ENCODE measurements at regions not wholly inside any gene's neighbourhood (a gene's known extent, or its start where the extent isn't known, plus 50 kb on each side); places are given as distances from the start of the nearest gene placed in this dataset.

- CTCF ChIA-PET (ENCODE audit: partially characterized antibody) = interaction anchor here (1.1 kb wide), 1 partner anchor 29 kb away, joined by 4 read pairs; no protein-coding TSS in a partner anchor
- H3K27ac ChIP-seq (ENCODE audit: low read depth, low read length) = no peak overlapping the region
- no peaks in the 10 kb centered on the region for H3K79me2 ChIP-seq (ENCODE audit: control insufficient read depth in 1 of 2, insufficient read depth in 2 of 2, low read length in 2 of 2)
- no peak overlapping the region for H2BK15ac ChIP-seq (ENCODE audit: low read length)
- no peak overlapping the region for H2BK120ac ChIP-seq (replicated peaks; ENCODE audit: low read depth, low read length)
- DNase-seq (ENCODE audit: low read depth in 1 of 2, low spot score in 2 of 2) (no peak), FAIRE-seq (no peak)
- no peaks in the 10 kb centered on the region for H3K27me3 ChIP-seq (replicated peaks in 1 of 4; ENCODE audit: control insufficient read depth in 3 of 4, extremely low read depth in 1 of 4, insufficient read depth in 3 of 4, low read length in 3 of 4)
- no peak overlapping the region for H2BK5ac ChIP-seq (ENCODE audit: low read depth, low read length)
- H3K18ac ChIP-seq (ENCODE audit: extremely low read depth, low read length) = no peak overlapping the region
- H4K91ac ChIP-seq (replicated peaks; ENCODE audit: insufficient read length, low read length) = no peak overlapping the region
- H3K9me3 ChIP-seq (ENCODE audit: insufficient read depth in 2 of 2, low read depth in 1 of 2, low read length in 1 of 2) = no peaks in the 10 kb centered on the region
- no peak overlapping the region for H2BK20ac ChIP-seq (ENCODE audit: low read length)
- POLR2A ChIA-PET (ENCODE audit: partially characterized antibody) = no interaction called here
- no peak overlapping the region for H2AK5ac ChIP-seq (ENCODE audit: low read depth, low read length)
- no peak overlapping the region for H3K23ac ChIP-seq (ENCODE audit: insufficient read length)
- no peaks in the 10 kb centered on the region for H4K20me1 ChIP-seq (replicated peaks in 1 of 2; ENCODE audit: control insufficient read depth in 1 of 2, insufficient read depth in 2 of 2, low read length in 2 of 2)
- 86% methylated on average over 2 of the region's 2 CpGs; no CpG with 5 or more reads in 1 of the 2 experiments for whole genome bisulfite sequencing, 2 experiments (ENCODE audit: extremely low coverage in 1 of 2, insufficient coverage in 1 of 2, insufficient read length in 1 of 2, insufficient replicate concordance in 2 of 2, low coverage in 1 of 2, low lambda C conversion rate in 2 of 2, missing lambda C conversion rate in 1 of 2)
- no peak overlapping the region for H3K4me2 ChIP-seq (ENCODE audit: insufficient read depth in 1 of 2, low read depth in 2 of 2, low read length in 2 of 2)
- TF ChIP-seq SRF (IDR thresholded peaks at IDR 0.05; ENCODE audit: low read depth, low read length) = no peak
- no peak for TF ChIP-seq POU5F1 (IDR thresholded peaks at IDR 0.05; ENCODE audit: low read depth, low read length)
- TF ChIP-seq TBP (IDR thresholded peaks at IDR 0.05; ENCODE audit: low read depth, low read length) = no peak
- no peak for TF ChIP-seq GTF2F1 (IDR thresholded peaks at IDR 0.05; ENCODE audit: borderline replicate concordance, low read depth, low read length)
- TF ChIP-seq SIX5 (IDR thresholded peaks at IDR 0.05; ENCODE audit: low read depth, low read length) = no peak
- no peak for TF ChIP-seq BACH1 (IDR thresholded peaks at IDR 0.05; ENCODE audit: low read length)
- TF ChIP-seq CTCF (IDR thresholded peaks at IDR 0.05; ENCODE audit: control extremely low read depth in 1 of 3, insufficient read depth in 1 of 3, low read depth in 1 of 3, low read length in 3 of 3) = no peak
- TF ChIP-seq MAFK (IDR thresholded peaks at IDR 0.05; ENCODE audit: low read depth, low read length) = no peak
- TF ChIP-seq RAD21 (IDR thresholded peaks at IDR 0.05 in 1 of 2, conservative IDR thresholded peaks at IDR 0.05 in 1 of 2; ENCODE audit: low read depth in 2 of 2, low read length in 2 of 2) = no peak
- no peak for TF ChIP-seq TEAD4 (IDR thresholded peaks at IDR 0.05; ENCODE audit: low read depth, low read length)
- no peak for TF ChIP-seq SAP30 (IDR thresholded peaks at IDR 0.05; ENCODE audit: insufficient read depth, insufficient replicate concordance, low read length)
- H3K4me1 ChIP-seq (replicated peaks in 1 of 4; ENCODE audit: control insufficient read depth in 3 of 4, insufficient read depth in 4 of 4, low read length in 3 of 4) = no peaks in the 10 kb centered on the region
- H3K14ac ChIP-seq (ENCODE audit: insufficient read length) = no peak overlapping the region
- no peak overlapping the region for H3K56ac ChIP-seq (replicated peaks; ENCODE audit: insufficient read length, low read depth, low read length)
- H3K4me3 ChIP-seq (ENCODE audit: extremely low read depth in 1 of 4, insufficient read depth in 2 of 4, low read depth in 3 of 4, low read length in 4 of 4) = no peak overlapping the region
- no peaks in the 10 kb centered on the region for H3K36me3 ChIP-seq (ENCODE audit: control insufficient read depth in 2 of 4, insufficient read depth in 4 of 4, low read length in 3 of 4)
- peak overlapping the region; percentile 18; the same call in 1 of the 2 replicates for H2AFZ ChIP-seq (ENCODE audit: low read length)
- no peak overlapping the region for H4K5ac ChIP-seq (ENCODE audit: insufficient read length, low read depth, low read length)
- H3K23me2 ChIP-seq (ENCODE audit: low read depth, low read length) = no peaks in the 10 kb centered on the region
- no peak overlapping the region for H3K9ac ChIP-seq (replicated peaks in 1 of 4; ENCODE audit: extremely low read depth in 1 of 4, low read depth in 3 of 4, low read length in 3 of 4)
- H4K8ac ChIP-seq (ENCODE audit: extremely low read depth, insufficient read depth, low read length) = no peak overlapping the region
- no peaks in the 10 kb centered on the region for H3K79me1 ChIP-seq (ENCODE audit: low read depth, low read length)
- H3K4ac ChIP-seq (replicated peaks; ENCODE audit: insufficient read length, low read depth, low read length) = no peak overlapping the region
- H2BK12ac ChIP-seq (ENCODE audit: low read depth, low read length) = no peak overlapping the region
Measured at GRCh38 chr6:56343295-56343694, 95.9 kb upstream of the COL21A1 start.
